Small intestine (tissue), 7 donors: ENCODE measurements at regions not wholly inside any gene's neighbourhood (a gene's known extent, or its start where the extent isn't known, plus 50 kb on each side); places are given as distances from the start of the nearest gene placed in this dataset.
"Not testable (repeated sequence)": the region's sequence is repeated elsewhere in the genome, so short reads cannot be mapped to it uniquely, and the experiment has no call there.

Experiments
- DNase-seq, 2 donors: peaks; one replicate each; pipeline versions ENCODE4 v3.0.0 to v3.0.0-alpha.2; 2013
- FAIRE-seq: peaks from 2 replicates; lab custom pipeline; 2012; peaks lifted over from hg19 to GRCh38; lab: Jason Lieb, UNC
- H3K27ac ChIP-seq, 3 donors: one replicate each; pipeline ENCODE4 v1.5.1; 2013; ENCODE audit warnings: low read length in 2 of 3, mild to moderate bottlenecking in 2 of 3, control low read depth in 1 of 3, inconsistent platforms in 1 of 3, low read depth in 1 of 3, moderate library complexity in 1 of 3
- H3K27me3 ChIP-seq, 3 donors: one replicate each; pipeline ENCODE4 v1.6.1; 2013; ENCODE audit warnings: low read length in 3 of 3, inconsistent platforms in 1 of 3; ENCODE audit not compliant: control insufficient read depth in 3 of 3, insufficient read depth in 3 of 3
- H3K36me3 ChIP-seq, 3 donors: one replicate each; pipeline ENCODE4 v1.6.1; 2013; ENCODE audit warnings: low read length in 3 of 3, inconsistent platforms in 1 of 3, low read depth in 1 of 3, mild to moderate bottlenecking in 1 of 3, moderate library complexity in 1 of 3; ENCODE audit not compliant: control insufficient read depth in 3 of 3, insufficient read depth in 2 of 3
- H3K4me1 ChIP-seq, 3 donors: one replicate each; pipeline ENCODE4 v1.6.1; 2013; ENCODE audit warnings: low read length in 2 of 3, inconsistent platforms in 1 of 3, low read depth in 1 of 3, mild to moderate bottlenecking in 1 of 3, moderate library complexity in 1 of 3; ENCODE audit not compliant: control insufficient read depth in 3 of 3, insufficient read depth in 2 of 3
- H3K4me3 ChIP-seq, 3 donors: one replicate each; pipeline ENCODE4 v1.5.1; 2013; ENCODE audit warnings: low read length in 3 of 3, control low read depth in 1 of 3, inconsistent platforms in 1 of 3, low read depth in 1 of 3, mild to moderate bottlenecking in 1 of 3, moderate library complexity in 1 of 3
- H3K9me3 ChIP-seq, 2 donors: one replicate each; pipeline ENCODE4 v1.6.1; 2013; ENCODE audit warnings: low read depth in 1 of 2, low read length in 1 of 2; ENCODE audit not compliant: control insufficient read depth in 2 of 2, insufficient read depth in 1 of 2
- WGBS, 3 donors: extraction: QIAGEN DNeasy Blood & Tissue Kit; methylation state at CpG; one replicate each; pipeline ENCODE4 v1.1.7; 2013; 5-methylcytosine and 5-hydroxymethylcytosine counted together
- donor health status: healthy with polysubstance abuse.
- donor health status: control.
- donor health status: control.
- donor health status: Bipolar disorder and iron deficiency.
- donor health status: healthy.

DNA sequence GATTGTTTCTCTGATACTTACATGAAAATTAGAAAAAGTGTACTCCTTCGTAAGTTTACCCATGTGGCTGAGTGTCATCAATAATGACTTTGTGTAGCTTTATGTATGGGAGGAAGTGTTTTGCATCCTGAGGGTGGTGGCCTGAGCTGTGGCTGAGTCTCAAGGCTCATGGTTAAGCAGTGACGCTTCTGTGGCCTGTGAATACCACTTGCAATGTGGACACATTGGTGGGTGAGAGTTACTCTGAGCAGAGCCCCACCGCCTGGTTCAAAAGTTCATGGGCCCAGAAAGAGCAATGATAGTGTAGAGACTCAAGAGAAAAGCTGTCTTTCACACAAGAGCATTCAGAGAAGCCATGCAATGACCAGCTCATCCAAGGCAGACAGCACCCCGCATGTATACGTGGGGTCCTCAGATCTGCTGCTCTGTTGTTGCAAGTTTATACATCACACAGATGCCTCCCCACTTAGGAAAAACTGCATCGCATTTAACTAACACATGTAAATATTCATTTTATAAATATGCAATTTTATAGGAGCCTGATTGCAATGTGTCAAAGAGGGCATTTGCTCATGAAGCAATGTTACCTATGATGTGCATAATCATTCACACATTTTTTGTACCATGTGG, 55.1 kb upstream of the FRMD6 start:
- no peaks in the 10 kb centered on the region for H3K4me1 ChIP-seq
- no peak overlapping the region for H3K27ac ChIP-seq
- no peaks in the 10 kb centered on the region for H3K9me3 ChIP-seq
- no peaks in the 10 kb centered on the region for H3K27me3 ChIP-seq
- DNase-seq (no peak), FAIRE-seq (no peak)
- H3K4me3 ChIP-seq: no peak overlapping the region
- WGBS, 3 donors: 86 to 91% (median 86%) methylated on average over 6 of the region's 6 CpGs
- no peaks in the 10 kb centered on the region for H3K36me3 ChIP-seq

DNA sequence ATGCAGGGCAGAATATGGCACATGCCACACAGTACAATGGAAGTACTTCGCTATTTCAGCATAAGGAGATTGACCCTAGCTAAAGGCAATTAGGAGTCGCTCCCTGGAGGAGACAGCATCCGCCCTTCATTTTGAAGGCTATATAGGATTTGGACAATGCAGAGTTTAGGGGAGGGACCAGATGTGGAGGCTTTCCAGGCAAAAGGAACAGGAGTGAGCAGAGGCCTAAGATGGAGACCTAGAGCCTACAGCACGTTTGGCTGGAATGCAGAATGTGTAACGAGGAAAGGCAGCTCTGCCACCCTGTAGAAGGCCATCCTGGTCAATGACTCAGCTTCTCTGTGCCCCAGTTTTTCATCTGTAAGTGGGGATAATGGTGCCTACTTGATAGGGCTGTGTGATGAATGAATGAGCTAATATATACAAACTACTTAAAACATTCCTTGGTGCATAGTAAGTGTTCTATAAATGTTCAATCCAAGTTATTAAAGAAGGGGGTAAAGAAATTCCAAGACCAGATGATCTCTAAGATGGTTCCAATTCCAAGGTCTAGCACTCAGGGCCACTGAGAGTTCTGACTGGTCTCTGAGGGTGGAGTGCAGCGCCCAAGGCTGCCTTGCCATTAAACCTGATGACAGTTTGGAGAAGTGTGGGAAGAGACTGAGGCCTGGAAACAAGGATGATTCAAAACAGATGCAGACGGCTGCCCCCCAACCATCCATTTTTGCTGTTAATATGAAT, 54.3 kb upstream of the FRMD6 start:
- FAIRE-seq: no peak

DNA sequence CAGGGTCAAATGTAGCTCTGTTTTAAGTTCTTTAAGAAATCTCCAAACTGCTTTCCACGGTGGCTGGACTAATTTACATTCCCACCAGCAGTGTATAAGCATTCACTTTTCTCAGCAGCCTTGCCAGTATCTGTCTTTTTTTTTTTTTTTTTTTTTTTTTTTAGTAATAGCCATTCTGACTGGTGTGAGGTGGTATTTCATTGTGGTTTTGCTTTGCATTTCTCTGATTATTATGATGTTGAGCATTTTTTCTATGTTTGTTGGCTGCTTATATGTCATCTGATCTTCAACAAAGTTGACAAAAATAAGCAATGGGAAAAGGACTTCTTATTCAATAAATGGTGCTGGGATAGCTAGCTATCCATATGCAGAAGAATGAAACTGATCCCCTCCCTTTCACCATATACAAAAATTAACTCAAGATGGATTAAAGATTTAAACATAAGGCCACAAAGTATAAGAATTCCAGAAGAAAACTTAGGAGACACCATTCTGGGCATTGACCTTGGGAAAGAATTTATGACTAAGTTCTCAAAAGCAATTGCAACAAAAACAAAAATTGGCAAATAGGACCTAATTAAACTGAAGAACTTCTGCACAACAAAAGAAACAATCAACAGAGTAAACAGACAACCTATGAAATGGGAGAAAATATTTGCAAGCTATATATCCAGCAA, 52.6 kb upstream of the FRMD6 start:
- not testable (repeated sequence) for H3K9me3 ChIP-seq, H3K27ac ChIP-seq, H3K4me1 ChIP-seq, H3K27me3 ChIP-seq, H3K36me3 ChIP-seq, FAIRE-seq, DNase-seq, H3K4me3 ChIP-seq
- WGBS, 3 donors: 62 to 71% (median 63%) methylated on average over 1 of the region's 1 CpG

More for the DNA sequence above, 54.3 kb upstream of the FRMD6 start:
- no peak overlapping the region for H3K4me3 ChIP-seq
- no peak for DNase-seq
- H3K27me3 ChIP-seq: no peaks in the 10 kb centered on the region
- H3K9me3 ChIP-seq: no peaks in the 10 kb centered on the region
- no peaks in the 10 kb centered on the region for H3K4me1 ChIP-seq
- no peak overlapping the region for H3K27ac ChIP-seq
- no peaks in the 10 kb centered on the region for H3K36me3 ChIP-seq
- WGBS, 3 donors: 83 to 89% (median 87%) methylated on average over 7 of the region's 7 CpGs

DNA sequence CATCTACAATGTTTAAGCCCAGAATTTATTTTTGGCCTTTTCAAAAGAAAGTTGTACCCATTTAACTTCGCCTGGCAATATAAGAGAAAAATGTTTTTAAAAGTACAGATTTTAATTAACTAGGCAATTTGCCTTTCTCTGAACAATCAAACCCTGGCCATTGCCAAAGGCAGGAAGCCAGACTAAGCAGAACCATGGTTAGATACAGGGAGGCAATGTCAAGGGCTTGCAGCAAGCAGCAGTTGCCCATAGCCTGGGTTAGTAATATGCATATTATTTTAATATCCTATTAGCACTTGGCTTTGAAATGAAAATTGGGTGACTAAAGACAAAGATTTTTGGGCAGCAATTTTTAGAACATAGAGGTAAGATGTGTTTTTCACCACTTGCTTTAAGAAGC, 51.1 kb upstream of the FRMD6 start:
- no peak overlapping the region for H3K4me3 ChIP-seq

More for the DNA sequence above, 51.1 kb upstream of the FRMD6 start:
- 72 to 88% (median 83%) methylated on average over 1 of the region's 1 CpG for WGBS, 3 donors
- no peaks in the 10 kb centered on the region for H3K36me3 ChIP-seq
- no peak for DNase-seq
- no peaks in the 10 kb centered on the region for H3K27me3 ChIP-seq
- H3K4me1 ChIP-seq: no peaks in the 10 kb centered on the region
- FAIRE-seq: no peak
- H3K9me3 ChIP-seq: no peaks in the 10 kb centered on the region
- H3K27ac ChIP-seq: no peak overlapping the region
